MM.1S (cell line): ENCODE measurements at regions not wholly inside any gene's neighbourhood (a gene's known extent, or its start where the extent isn't known, plus 50 kb on each side); places are given as distances from the start of the nearest gene placed in this dataset.
"Not testable (repeated sequence)": the region's sequence is repeated elsewhere in the genome, so short reads cannot be mapped to it uniquely, and the experiment has no call there.

ENCODE experiments used
- DNase-seq: peaks from one replicate; pipeline ENCODE4 v3.0.0-alpha.2; 2015
- H2AFZ ChIP-seq: fragments of 300-600 bp; sonication (generic); 2 replicates; pipeline ENCODE4 v1.6.0; 2016; ENCODE audit warnings: antibody characterized with exemption, low read length
- H3F3A ChIP-seq: fragments of 300-600 bp; sonication (generic); 2 replicates; pipeline ENCODE4 v1.6.1; 2016; ENCODE audit warnings: mild to moderate bottlenecking, antibody characterized with exemption, low read length, moderate library complexity, mixed read lengths; ENCODE audit not compliant: insufficient read depth
- H3K27ac ChIP-seq: fragments of 300-600 bp; sonication (generic); 2 replicates; pipeline ENCODE4 v1.5.1; 2016; ENCODE audit warnings: mild to moderate bottlenecking, low read length
- H3K27me3 ChIP-seq: fragments of 300-600 bp; sonication (generic); replicated peaks from 2 replicates; pipeline ENCODE4 v1.6.0; 2016; ENCODE audit warnings: low read length; ENCODE audit not compliant: insufficient read depth
- H3K36me3 ChIP-seq: fragments of 300-600 bp; sonication (generic); replicated peaks from 2 replicates; pipeline ENCODE4 v1.6.1; 2016; ENCODE audit warnings: mild to moderate bottlenecking, low read length, mixed read lengths; ENCODE audit not compliant: insufficient read depth
- H3K4me1 ChIP-seq: fragments of 300-600 bp; sonication (generic); 2 replicates; pipeline ENCODE4 v1.6.1; 2016; ENCODE audit warnings: low read length, mixed read lengths
- H3K4me2 ChIP-seq: fragments of 300-600 bp; sonication (generic); 2 replicates; pipeline ENCODE4 v1.6.0; 2016; ENCODE audit warnings: low read depth, low read length
- H3K4me3 ChIP-seq: fragments of 300-600 bp; sonication (generic); 2 replicates; pipeline ENCODE4 v1.5.1; 2016; ENCODE audit warnings: low read length, mixed read lengths
- H3K79me2 ChIP-seq: fragments of 300-600 bp; sonication (generic); 2 replicates; pipeline ENCODE4 v1.6.1; 2016; ENCODE audit warnings: mixed run types, low read length, mixed read lengths
- H3K9ac ChIP-seq: fragments of 300-600 bp; sonication (generic); 2 replicates; pipeline ENCODE4 v1.6.1; 2016; ENCODE audit warnings: low read length, mixed read lengths
- H3K9me2 ChIP-seq: fragments of 300-600 bp; sonication (generic); replicated peaks from 2 replicates; pipeline ENCODE4 v1.6.1; 2016; ENCODE audit warnings: mild to moderate bottlenecking, low read length, mixed read lengths; ENCODE audit not compliant: insufficient read depth
- H3K9me3 ChIP-seq: fragments of 300-600 bp; sonication (generic); replicated peaks from 2 replicates; pipeline ENCODE4 v1.6.1; 2016; ENCODE audit warnings: mild to moderate bottlenecking, low read length, mixed read lengths; ENCODE audit not compliant: insufficient read depth
- H4K20me1 ChIP-seq: fragments of 300-600 bp; sonication (generic); 2 replicates; pipeline ENCODE4 v1.6.1; 2016; ENCODE audit warnings: mild to moderate bottlenecking, low read length, moderate library complexity, mixed read lengths; ENCODE audit not compliant: insufficient read depth
- EZH2 ChIP-seq: fragments of 300-600 bp; sonication (generic); optimal IDR thresholded peaks from 2 replicates; pipeline ENCODE3; 2017; ENCODE audit warnings: low read depth, mild to moderate bottlenecking, antibody characterized with exemption, low read length, mixed read lengths
- EZH2phosphoT487 ChIP-seq: fragments of 300-600 bp; sonication (generic); IDR thresholded peaks from 2 replicates; pipeline ENCODE4 v1.6.1; 2018; ENCODE audit warnings: antibody characterized with exemption, low read length
- TF ChIP-seq, protein P1 (sequence below): fragments of 300-600 bp; sonication (generic); IDR thresholded peaks from 2 replicates; pipeline ENCODE4 v1.5.1; 2016; ENCODE audit warnings: antibody characterized with exemption, low read length, mixed read lengths

DNA sequence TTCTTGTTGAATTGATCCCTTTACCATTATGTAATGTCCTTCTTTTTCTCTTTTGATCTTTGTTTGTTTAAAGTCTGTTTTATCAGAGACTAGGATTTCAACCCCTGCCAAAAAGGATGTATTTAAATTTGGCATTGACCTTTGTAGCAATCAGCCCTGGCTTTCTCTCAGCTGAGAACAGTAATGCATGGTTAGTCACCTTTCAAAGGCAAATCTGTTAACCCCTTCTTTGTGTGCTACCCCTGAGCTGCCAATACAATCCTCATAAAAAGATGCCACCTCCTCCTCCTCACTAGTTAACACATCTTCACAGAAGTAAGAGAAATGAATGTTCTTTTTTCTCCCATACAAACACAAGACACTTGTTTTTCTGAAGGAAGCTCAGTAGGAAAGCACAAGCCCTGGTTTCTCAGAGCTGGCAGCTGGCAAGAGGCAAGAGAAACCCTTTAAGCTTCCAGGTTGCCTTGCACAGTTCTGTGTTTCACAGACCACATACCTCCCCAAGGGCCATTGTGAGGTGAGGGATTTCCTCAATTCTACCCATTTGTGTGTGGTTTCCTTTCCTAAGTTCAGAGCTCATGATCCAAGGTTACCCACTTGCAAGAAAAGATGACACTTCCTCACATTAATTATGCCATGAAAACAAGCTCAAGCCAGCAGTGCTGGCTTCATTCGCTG lies 122.6 kb downstream of the RCHY1 start:
- Histone ChIP-seq H2AFZ (no peak overlapping the region), H3K79me2 (no peaks in the 10 kb centered on the region), H3K9me3 (no peaks in the 10 kb centered on the region), H3K4me2 (no peak overlapping the region), H3K4me3 (no peak overlapping the region), H3K27me3 (no peaks in the 10 kb centered on the region), H3K9ac (no peak overlapping the region), H3K4me1 (no peaks in the 10 kb centered on the region), H3K27ac (no peak overlapping the region), H3F3A (no peaks in the 10 kb centered on the region), H3K9me2 (no peaks in the 10 kb centered on the region), H4K20me1 (no peaks in the 10 kb centered on the region), H3K36me3 (no peaks in the 10 kb centered on the region)
- no peak for TF ChIP-seq EZH2phosphoT487
- TF ChIP-seq EZH2 = no peak
- TF ChIP-seq, protein P1, sequence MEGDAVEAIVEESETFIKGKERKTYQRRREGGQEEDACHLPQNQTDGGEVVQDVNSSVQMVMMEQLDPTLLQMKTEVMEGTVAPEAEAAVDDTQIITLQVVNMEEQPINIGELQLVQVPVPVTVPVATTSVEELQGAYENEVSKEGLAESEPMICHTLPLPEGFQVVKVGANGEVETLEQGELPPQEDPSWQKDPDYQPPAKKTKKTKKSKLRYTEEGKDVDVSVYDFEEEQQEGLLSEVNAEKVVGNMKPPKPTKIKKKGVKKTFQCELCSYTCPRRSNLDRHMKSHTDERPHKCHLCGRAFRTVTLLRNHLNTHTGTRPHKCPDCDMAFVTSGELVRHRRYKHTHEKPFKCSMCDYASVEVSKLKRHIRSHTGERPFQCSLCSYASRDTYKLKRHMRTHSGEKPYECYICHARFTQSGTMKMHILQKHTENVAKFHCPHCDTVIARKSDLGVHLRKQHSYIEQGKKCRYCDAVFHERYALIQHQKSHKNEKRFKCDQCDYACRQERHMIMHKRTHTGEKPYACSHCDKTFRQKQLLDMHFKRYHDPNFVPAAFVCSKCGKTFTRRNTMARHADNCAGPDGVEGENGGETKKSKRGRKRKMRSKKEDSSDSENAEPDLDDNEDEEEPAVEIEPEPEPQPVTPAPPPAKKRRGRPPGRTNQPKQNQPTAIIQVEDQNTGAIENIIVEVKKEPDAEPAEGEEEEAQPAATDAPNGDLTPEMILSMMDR = no peak
- DNase-seq = no peak

- H3K9me2 ChIP-seq, H3F3A ChIP-seq, DNase-seq, H2AFZ ChIP-seq, H3K4me2 ChIP-seq, H3K4me1 ChIP-seq, H3K4me3 ChIP-seq, H3K79me2 ChIP-seq, H3K36me3 ChIP-seq, H4K20me1 ChIP-seq, H3K27ac ChIP-seq, H3K27me3 ChIP-seq, H3K9me3 ChIP-seq, H3K9ac ChIP-seq: not testable (repeated sequence)
These were observed 127.8 kb downstream of the RCHY1 start for GRCh38 chr4:75386426-75386825.

DNA sequence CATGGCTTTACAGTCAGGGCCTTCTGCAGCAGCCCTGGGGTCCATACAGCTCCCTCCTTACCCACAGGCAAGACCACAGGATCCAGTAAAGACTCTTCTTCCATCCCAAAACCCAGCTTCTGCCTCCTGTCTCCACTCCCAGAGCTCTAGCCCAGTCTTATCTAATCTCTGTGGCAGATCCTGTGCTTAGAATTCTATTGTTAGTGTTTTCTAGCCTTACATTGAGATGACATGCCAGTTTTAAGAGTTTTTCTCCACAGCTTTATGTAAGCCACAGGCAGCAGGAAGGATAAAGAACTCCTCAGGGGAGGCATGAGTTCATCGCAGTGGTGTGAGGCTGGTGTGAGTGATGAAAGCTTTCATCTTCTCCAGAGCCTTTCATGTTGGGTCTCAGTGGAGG lies 129.1 kb downstream of the RCHY1 start:
- no peaks in the 10 kb centered on the region for H3K27me3 ChIP-seq
- no peaks in the 10 kb centered on the region for H4K20me1 ChIP-seq
- H3F3A ChIP-seq = no peaks in the 10 kb centered on the region
- no peak for DNase-seq
- H3K9me2 ChIP-seq = no peaks in the 10 kb centered on the region
- no peaks in the 10 kb centered on the region for H3K9me3 ChIP-seq
- no peak overlapping the region for H3K9ac ChIP-seq
- no peak overlapping the region for H3K4me2 ChIP-seq
- TF ChIP-seq EZH2 = no peak
- no peaks in the 10 kb centered on the region for H3K79me2 ChIP-seq
- no peak overlapping the region for H3K4me3 ChIP-seq
- H3K27ac ChIP-seq = no peak overlapping the region
- no peaks in the 10 kb centered on the region for H3K4me1 ChIP-seq
- H3K36me3 ChIP-seq = no peaks in the 10 kb centered on the region
- no peak overlapping the region for H2AFZ ChIP-seq

GRCh38 chr4:75376543-75376942 lies 137.7 kb downstream of the RCHY1 start:
- Histone ChIP-seq H3K79me2 (no peaks in the 10 kb centered on the region), H3K27me3 (no peaks in the 10 kb centered on the region), H3K9ac (no peak overlapping the region), H3K27ac (no peak overlapping the region), H3K4me3 (no peak overlapping the region), H3F3A (no peaks in the 10 kb centered on the region), H3K4me1 (no peaks in the 10 kb centered on the region), H3K9me2 (no peaks in the 10 kb centered on the region), H3K36me3 (no peaks in the 10 kb centered on the region), H3K9me3 (no peaks in the 10 kb centered on the region), H4K20me1 (no peaks in the 10 kb centered on the region), H3K4me2 (no peak overlapping the region), H2AFZ (no peak overlapping the region)
- no peak for DNase-seq
- no peak for TF ChIP-seq EZH2phosphoT487
- no peak for TF ChIP-seq EZH2
- TF ChIP-seq, protein P1 = no peak
